GM21367 (cell line): ENCODE measurements at regions not wholly inside any gene's neighbourhood (a gene's known extent, or its start where the extent isn't known, plus 50 kb on each side); places are given as distances from the start of the nearest gene placed in this dataset.
"Not testable (repeated sequence)": the region's sequence is repeated elsewhere in the genome, so short reads cannot be mapped to it uniquely, and the experiment has no call there.

Experiments used
- ATAC-seq: cut with Tn5 transposase; IDR thresholded peaks from one replicate; pipeline ENCODE4 v1.9.1; 2021; ENCODE audit not compliant: unreplicated experiment

GRCh38 chr13:87736849-87737385, 65.7 kb downstream of the SLITRK5 start:
- ATAC-seq = no peak

DNA sequence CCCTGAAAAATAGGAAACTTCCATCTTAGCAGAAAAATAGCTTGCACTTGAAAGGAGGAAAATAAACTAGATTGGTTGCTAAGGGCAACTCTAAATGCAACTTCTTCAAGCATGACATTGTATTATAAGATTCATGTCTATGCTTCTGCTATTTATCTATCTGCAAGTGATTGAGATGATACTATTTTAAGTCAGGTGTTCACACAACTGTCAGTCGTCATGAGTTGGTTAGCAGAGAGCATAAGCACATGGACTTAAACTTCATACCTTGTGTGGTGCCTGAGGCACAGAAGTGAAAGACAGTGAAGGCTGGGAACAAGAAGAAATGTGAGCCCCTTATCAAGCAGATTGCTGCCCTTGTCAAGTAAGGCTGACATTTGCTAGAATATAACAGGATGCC, 82.9 kb downstream of the SLITRK5 start:
- no peak for ATAC-seq

- ATAC-seq = no peak
Measured at GRCh38 chr13:87769445-87769844, 98.3 kb downstream of the SLITRK5 start.

- ATAC-seq = no peak
Measured at GRCh38 chr13:87777387-87777786, 106.2 kb downstream of the SLITRK5 start.

DNA sequence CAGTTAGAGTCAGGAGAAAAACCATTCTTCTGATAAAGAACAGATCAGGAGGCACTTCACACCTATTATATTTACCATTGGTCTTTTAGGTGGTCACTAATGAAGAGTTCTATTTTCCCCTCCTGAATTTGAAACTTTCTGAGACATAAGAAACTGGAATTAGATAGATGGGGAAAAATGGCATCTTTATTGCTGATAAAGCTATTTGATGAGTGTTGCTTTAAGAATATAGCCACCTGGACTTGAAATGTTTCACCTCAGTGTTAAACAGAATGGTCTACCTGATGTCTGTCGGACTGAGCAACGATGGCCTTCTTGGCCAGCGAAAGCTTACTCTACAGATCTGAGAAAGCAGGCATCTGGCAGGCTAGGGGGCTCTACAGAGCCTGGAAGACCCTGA, 107.0 kb downstream of the SLITRK5 start:
- ATAC-seq = no peak

GRCh38 chr13:87779426-87779825, 108.3 kb downstream of the SLITRK5 start:
- no peak for ATAC-seq

DNA sequence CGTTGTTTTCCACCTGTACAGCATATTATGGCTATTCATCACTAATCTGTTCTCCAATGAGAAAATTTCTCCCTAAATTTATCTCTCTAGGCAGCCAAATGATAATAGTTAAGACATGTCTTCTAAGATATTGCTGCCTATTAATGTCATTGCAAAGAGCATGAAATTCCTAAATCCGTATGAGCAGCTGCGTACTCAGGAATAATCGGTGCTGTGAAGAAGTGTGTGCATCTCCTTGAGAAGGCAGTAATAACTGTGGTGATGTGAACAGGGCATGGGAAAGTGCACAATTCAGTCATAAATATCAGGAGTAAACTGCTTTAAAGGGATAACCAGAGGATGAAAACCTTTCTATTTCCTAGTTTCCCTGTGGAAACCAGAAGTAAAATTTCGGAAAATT, 112.2 kb downstream of the SLITRK5 start:
- no peak for ATAC-seq

- no peak for ATAC-seq
Measured at GRCh38 chr13:87788363-87788762, 117.2 kb downstream of the SLITRK5 start.

GRCh38 chr13:87792878-87793277, 121.7 kb downstream of the SLITRK5 start:
- no peak for ATAC-seq

GRCh38 chr13:87798536-87798935, 127.4 kb downstream of the SLITRK5 start:
- no peak for ATAC-seq

DNA sequence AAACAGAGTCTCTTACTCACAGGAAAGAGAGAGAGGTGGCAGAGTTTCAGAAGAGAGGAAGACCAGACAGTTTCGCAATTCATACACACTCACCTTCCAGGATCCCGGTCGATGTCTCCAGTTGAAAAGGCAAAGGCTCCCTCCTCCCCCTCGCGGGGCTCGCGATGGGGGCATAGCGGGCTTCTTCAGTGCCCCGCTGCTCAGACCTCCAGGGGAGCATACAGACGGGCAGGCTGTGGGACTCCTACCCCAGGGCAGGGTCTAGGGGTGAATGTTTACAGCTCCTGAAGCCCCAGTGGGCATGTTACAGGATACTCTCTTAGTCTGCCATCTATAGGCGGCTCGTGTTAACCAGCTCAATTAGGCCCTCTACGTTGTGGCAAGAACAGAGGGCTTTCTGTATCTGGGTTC, 139.2 kb downstream of the SLITRK5 start:
- no peak for ATAC-seq

GRCh38 chr13:87810920-87811344, 139.8 kb downstream of the SLITRK5 start:
- ATAC-seq = no peak

DNA sequence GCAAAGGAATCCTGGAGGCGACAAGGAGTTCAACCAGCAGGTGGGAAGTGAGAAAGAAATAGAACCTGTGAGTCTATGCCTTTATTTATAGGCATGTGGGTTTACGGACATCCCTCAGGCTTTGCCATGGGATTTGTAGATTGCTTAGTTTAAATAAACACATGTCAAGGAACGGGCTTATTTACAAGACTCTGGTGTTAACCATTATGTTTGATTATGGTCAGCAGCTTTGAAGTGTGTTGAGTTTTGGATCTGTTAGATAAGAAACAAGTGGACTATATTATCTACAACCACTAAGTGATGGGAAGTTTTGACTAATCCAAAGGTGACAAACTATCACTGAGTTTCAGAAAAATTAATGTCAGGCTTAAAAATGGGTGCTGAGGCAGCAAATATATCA, 143.2 kb downstream of the SLITRK5 start:
- no peak for ATAC-seq

GRCh38 chr13:87820241-87820640, 149.1 kb downstream of the SLITRK5 start:
- ATAC-seq = no peak

GRCh38 chr13:87821512-87821911, 150.3 kb downstream of the SLITRK5 start:
- no peak for ATAC-seq

DNA sequence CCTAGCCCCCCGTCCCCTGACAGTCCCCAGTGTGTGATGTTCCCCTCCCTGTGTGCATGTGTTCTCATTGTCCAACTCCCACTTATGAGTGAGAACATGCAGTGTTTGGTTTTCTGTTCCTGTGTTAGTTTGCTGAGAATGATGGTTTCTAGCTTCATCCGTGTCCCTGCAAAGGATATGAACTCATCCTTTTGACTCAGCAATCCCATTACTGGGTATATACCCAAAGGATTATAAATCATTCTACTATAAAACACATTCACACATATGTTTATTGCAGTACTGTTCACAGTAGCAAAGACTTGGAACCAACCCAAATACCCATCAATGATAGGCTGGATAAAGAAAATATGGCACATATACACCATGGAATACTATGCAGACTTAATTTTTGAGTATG, 155.1 kb downstream of the SLITRK5 start:
- not testable (repeated sequence) for ATAC-seq

DNA sequence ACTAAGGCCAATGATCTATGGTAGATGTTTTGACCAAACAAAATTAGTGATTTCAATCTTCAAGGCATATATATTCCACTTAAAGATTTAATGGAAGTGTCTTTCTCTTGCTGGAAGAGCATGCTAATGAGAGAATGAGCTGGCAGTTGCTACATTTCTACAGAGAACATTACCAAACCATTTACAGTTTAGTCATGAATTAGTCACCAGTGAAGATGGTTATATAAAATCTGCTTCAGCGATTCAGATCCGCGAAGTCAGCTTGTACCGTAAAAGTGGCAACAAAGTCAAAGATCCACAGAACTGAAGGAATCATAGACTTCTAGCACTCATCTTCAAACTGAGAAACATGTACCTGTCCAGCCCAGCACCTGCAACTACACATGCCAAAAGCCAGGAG, 156.3 kb downstream of the SLITRK5 start:
- no peak for ATAC-seq

GRCh38 chr13:87837522-87837921, 166.4 kb downstream of the SLITRK5 start:
- ATAC-seq = no peak

GRCh38 chr13:87837946-87838345, 166.8 kb downstream of the SLITRK5 start:
- no peak for ATAC-seq

- ATAC-seq = no peak
Measured at GRCh38 chr13:87851410-87851809, 180.2 kb downstream of the SLITRK5 start.

GRCh38 chr13:87855553-87855952, 184.4 kb downstream of the SLITRK5 start:
- no peak for ATAC-seq

DNA sequence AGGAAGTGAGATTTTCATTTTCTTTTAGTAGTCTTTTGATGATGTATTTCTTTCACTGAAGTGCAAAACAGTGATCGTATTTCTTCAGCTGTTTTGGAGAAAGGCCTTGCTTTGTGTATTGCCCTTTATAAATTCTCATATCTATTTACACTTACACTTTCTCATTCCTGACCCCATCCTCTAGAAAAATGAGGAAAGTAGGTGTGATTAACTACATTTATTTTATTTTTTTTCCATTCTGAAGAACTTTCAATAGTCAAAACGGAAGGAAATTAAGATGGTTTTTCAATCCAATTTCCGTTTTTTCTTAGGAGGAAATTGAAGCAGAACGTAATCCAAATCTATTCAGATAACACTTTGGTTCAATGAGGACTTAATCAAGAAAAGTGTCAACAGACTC, 188.1 kb downstream of the SLITRK5 start:
- ATAC-seq = no peak

GRCh38 chr13:87867426-87867825, 196.3 kb downstream of the SLITRK5 start:
- no peak for ATAC-seq

GRCh38 chr13:87868731-87869130, 197.6 kb downstream of the SLITRK5 start:
- ATAC-seq = no peak
